ENCODE measurements at regions not wholly inside any gene's neighbourhood (a gene's known extent, or its start where the extent isn't known, plus 50 kb on each side); places are given as distances from the start of the nearest gene placed in this dataset.

GRCh38 chr6:9009931-9010330 lies 574.6 kb upstream of the SLC35B3 start:
- no peaks in the 10 kb centered on the region for H3K36me3 Mint-ChIP-seq
- no peak for DNase-seq
- H3K9me3 Mint-ChIP-seq, result no peaks in the 10 kb centered on the region
- CTCF ChIA-PET, result no interaction called here
- H3K27me3 Mint-ChIP-seq, result no peaks in the 10 kb centered on the region
- H3K27ac Mint-ChIP-seq, result no peak overlapping the region
- no peak overlapping the region for H3K4me3 Mint-ChIP-seq
- H3K4me1 Mint-ChIP-seq, result no peaks in the 10 kb centered on the region

- Mint-ChIP-seq H3K4me1 (no peaks in the 10 kb centered on the region), H3K9me3 (no peaks in the 10 kb centered on the region), H3K36me3 (no peaks in the 10 kb centered on the region), H3K27me3 (no peaks in the 10 kb centered on the region), H3K27ac (no peak overlapping the region), H3K4me3 (no peak overlapping the region)
- CTCF ChIA-PET, result no interaction called here
- no peak for DNase-seq
Observed at GRCh38 chr6:9007027-9007426, 571.7 kb upstream of the SLC35B3 start.

GRCh38 chr6:9002833-9003232 lies 567.5 kb upstream of the SLC35B3 start:
- CTCF ChIA-PET, result no interaction called here
- H3K36me3 Mint-ChIP-seq, result no peaks in the 10 kb centered on the region
- no peaks in the 10 kb centered on the region for H3K4me1 Mint-ChIP-seq
- no peaks in the 10 kb centered on the region for H3K27me3 Mint-ChIP-seq
- no peak overlapping the region for H3K27ac Mint-ChIP-seq
- H3K9me3 Mint-ChIP-seq, result no peaks in the 10 kb centered on the region
- no peak for DNase-seq
- no peak overlapping the region for H3K4me3 Mint-ChIP-seq

- H3K27ac Mint-ChIP-seq, result no peak overlapping the region
- H3K4me3 Mint-ChIP-seq, result no peak overlapping the region
- H3K36me3 Mint-ChIP-seq, result no peaks in the 10 kb centered on the region
- H3K27me3 Mint-ChIP-seq, result no peaks in the 10 kb centered on the region
- no peak for DNase-seq
- no peaks in the 10 kb centered on the region for H3K4me1 Mint-ChIP-seq
- CTCF ChIA-PET, result no interaction called here
- no peaks in the 10 kb centered on the region for H3K9me3 Mint-ChIP-seq
Observed at GRCh38 chr6:8995156-8995555, 559.8 kb upstream of the SLC35B3 start.

- no peaks in the 10 kb centered on the region for H3K4me1 Mint-ChIP-seq
- no peaks in the 10 kb centered on the region for H3K9me3 Mint-ChIP-seq
- no peak overlapping the region for H3K4me3 Mint-ChIP-seq
- H3K36me3 Mint-ChIP-seq, result no peaks in the 10 kb centered on the region
- H3K27ac Mint-ChIP-seq, result no peak overlapping the region
- CTCF ChIA-PET, result no interaction called here
- H3K27me3 Mint-ChIP-seq, result no peaks in the 10 kb centered on the region
- DNase-seq, result no peak
Observed at GRCh38 chr6:8993111-8993510, 557.8 kb upstream of the SLC35B3 start.

DNA sequence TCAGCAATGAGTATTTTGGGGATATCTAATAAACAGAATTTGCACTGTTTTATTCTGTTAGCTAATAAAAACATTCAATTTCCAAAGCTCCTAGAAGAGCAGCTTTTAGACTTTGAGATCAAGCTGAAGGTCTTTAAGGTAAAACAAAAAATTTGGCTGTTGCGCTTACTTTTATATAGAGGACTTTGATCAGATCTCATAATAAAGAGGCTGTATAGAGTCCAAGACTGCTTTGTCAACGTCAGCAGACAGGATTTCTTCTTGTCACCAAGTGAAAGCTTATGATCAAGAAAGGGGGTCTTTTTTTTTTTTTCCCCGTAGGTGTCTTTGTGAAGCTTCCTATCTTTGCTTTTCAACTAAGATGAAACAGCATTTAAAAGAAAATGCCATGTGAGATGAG lies 556.5 kb upstream of the SLC35B3 start:
- H3K4me3 Mint-ChIP-seq, result no peak overlapping the region
- no peaks in the 10 kb centered on the region for H3K9me3 Mint-ChIP-seq

DNA sequence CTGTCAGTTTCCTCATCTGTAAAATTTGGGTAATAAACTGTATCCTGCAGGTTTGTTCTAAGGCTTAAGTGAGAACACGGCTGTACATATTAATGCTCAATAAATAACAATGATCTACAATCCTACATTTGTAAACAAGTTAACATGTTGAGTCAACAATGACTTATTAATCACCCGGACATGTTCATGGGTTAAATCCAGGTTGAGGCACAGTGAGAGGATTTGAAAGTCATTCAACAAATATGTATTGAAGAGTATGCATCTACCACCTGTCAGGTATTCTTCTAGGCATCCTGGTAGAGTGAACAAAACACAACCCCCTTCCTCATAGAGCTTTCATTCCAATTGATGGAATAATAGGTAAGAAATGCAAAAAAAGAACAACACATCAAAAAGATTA lies 554.7 kb upstream of the SLC35B3 start:
- H3K9me3 Mint-ChIP-seq, result no peaks in the 10 kb centered on the region
- H3K4me3 Mint-ChIP-seq, result no peak overlapping the region
- H3K27ac Mint-ChIP-seq, result no peak overlapping the region
- no peak for DNase-seq
- H3K36me3 Mint-ChIP-seq, result no peaks in the 10 kb centered on the region
- H3K27me3 Mint-ChIP-seq, result no peaks in the 10 kb centered on the region
- CTCF ChIA-PET, result no interaction called here
- H3K4me1 Mint-ChIP-seq, result no peaks in the 10 kb centered on the region

More for the DNA sequence above, 556.5 kb upstream of the SLC35B3 start:
- Mint-ChIP-seq H3K4me1 (no peaks in the 10 kb centered on the region), H3K27me3 (no peaks in the 10 kb centered on the region), H3K27ac (no peak overlapping the region), H3K36me3 (no peaks in the 10 kb centered on the region)
- CTCF ChIA-PET, result interaction anchor here (0.7 kb wide), 1 partner anchor 1437 kb away, joined by 3 read pairs; no protein-coding TSS in a partner anchor
- no peak for DNase-seq

- CTCF ChIA-PET, result interaction anchor here (0.8 to 2.1 kb wide), 5 partner anchors 10 to 1454 kb away, joined by 3 to 9 read pairs (median 3); no protein-coding TSS in a partner anchor
- Mint-ChIP-seq H3K4me3 (no peak overlapping the region), H3K9me3 (no peaks in the 10 kb centered on the region), H3K27me3 (peaks cover 4% of the 10 kb centered on the region), H3K27ac (no peak overlapping the region), H3K36me3 (no peaks in the 10 kb centered on the region), H3K4me1 (no peaks in the 10 kb centered on the region)
- DNase-seq, result peak; percentile 64
Observed at GRCh38 chr6:8983202-8983688, 547.9 kb upstream of the SLC35B3 start.

- Mint-ChIP-seq H3K27ac (no peak overlapping the region), H3K9me3 (no peaks in the 10 kb centered on the region), H3K36me3 (no peaks in the 10 kb centered on the region), H3K4me1 (no peaks in the 10 kb centered on the region), H3K4me3 (no peak overlapping the region), H3K27me3 (peaks cover 4% of the 10 kb centered on the region)
- DNase-seq, result no peak
- CTCF ChIA-PET, result interaction anchor here (0.6 to 2.1 kb wide), 5 partner anchors 17 to 1455 kb away, joined by 3 to 9 read pairs (median 3); no protein-coding TSS in a partner anchor
Observed at GRCh38 chr6:8982668-8983067, 547.3 kb upstream of the SLC35B3 start.

- Mint-ChIP-seq H3K4me3 (no peak overlapping the region), H3K4me1 (no peaks in the 10 kb centered on the region), H3K36me3 (no peaks in the 10 kb centered on the region), H3K9me3 (peaks cover 9% of the 10 kb centered on the region), H3K27ac (no peak overlapping the region), H3K27me3 (no peaks in the 10 kb centered on the region)
- CTCF ChIA-PET, result interaction anchor here (1.2 kb wide), 1 partner anchor 10 kb away, joined by 6 read pairs; no protein-coding TSS in a partner anchor
- DNase-seq, result no peak
Observed at GRCh38 chr6:8973395-8973794, 538.0 kb upstream of the SLC35B3 start.

GRCh38 chr6:8969747-8970146 lies 534.4 kb upstream of the SLC35B3 start:
- CTCF ChIA-PET, result no interaction called here
- no peak overlapping the region for H3K27ac Mint-ChIP-seq
- H3K9me3 Mint-ChIP-seq, result peaks cover 9% of the 10 kb centered on the region
- H3K4me3 Mint-ChIP-seq, result no peak overlapping the region
- DNase-seq, result no peak
- H3K4me1 Mint-ChIP-seq, result no peaks in the 10 kb centered on the region
- no peaks in the 10 kb centered on the region for H3K27me3 Mint-ChIP-seq
- no peaks in the 10 kb centered on the region for H3K36me3 Mint-ChIP-seq

DNA sequence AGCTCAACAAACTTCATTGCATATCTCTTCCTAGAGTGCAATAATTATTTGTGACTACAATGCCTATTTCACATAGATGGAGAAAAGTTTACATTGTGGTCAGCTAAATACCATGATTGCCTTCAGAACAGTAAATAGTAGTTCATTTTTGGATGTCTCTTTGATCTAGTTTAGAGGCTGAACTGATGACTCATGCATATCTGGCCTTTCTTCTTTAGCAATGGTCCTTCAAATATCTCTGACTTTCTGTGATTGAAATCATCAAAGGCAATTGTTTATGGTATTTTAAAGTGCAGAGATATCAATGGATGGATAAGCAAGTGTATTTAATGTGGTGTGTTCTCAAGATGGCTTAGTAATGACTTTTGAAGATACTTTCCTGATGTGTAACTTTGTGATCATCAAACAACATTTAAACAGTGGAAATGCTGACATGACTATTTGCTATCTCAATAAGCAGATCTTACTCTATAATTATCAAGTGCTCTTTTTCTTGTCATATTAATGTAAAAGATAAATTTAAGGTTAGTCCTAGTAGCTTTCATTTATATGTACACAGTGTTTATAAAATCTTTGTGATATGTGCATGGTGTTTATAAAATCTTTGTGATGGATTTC lies 523.7 kb upstream of the SLC35B3 start:
- no peak for DNase-seq
- H3K36me3 Mint-ChIP-seq, result no peaks in the 10 kb centered on the region

DNA sequence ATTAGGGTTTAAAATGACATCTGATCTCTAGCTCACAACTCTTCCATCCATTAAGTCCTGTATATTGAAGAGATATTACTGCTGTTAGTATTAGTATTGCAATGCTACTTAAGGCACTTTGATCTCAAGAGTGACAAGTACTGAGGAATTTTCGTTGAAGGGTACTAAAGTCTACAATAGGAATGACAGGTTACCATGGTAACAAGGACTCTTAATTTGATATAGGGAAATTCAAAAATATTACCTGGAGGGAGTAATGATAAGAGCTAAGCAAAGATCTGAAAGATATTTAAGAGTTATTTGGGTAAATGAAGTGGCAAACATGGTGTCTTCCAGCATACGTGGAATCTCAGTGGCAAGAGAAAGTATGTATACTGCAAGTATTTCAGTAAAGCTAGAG lies 518.0 kb upstream of the SLC35B3 start:
- CTCF ChIA-PET, result no interaction called here
- Mint-ChIP-seq H3K4me1 (no peaks in the 10 kb centered on the region), H3K36me3 (no peaks in the 10 kb centered on the region), H3K4me3 (no peak overlapping the region), H3K27me3 (no peaks in the 10 kb centered on the region), H3K9me3 (no peaks in the 10 kb centered on the region), H3K27ac (no peak overlapping the region)
- no peak for DNase-seq

More for the DNA sequence above, 523.7 kb upstream of the SLC35B3 start:
- CTCF ChIA-PET, result no interaction called here
- H3K27me3 Mint-ChIP-seq, result no peaks in the 10 kb centered on the region
- peaks cover 2% of the 10 kb centered on the region for H3K9me3 Mint-ChIP-seq
- no peaks in the 10 kb centered on the region for H3K4me1 Mint-ChIP-seq
- no peak overlapping the region for H3K4me3 Mint-ChIP-seq
- H3K27ac Mint-ChIP-seq, result no peak overlapping the region

- Mint-ChIP-seq H3K9me3 (no peaks in the 10 kb centered on the region), H3K4me1 (no peaks in the 10 kb centered on the region), H3K36me3 (no peaks in the 10 kb centered on the region), H3K27me3 (no peaks in the 10 kb centered on the region), H3K4me3 (no peak overlapping the region), H3K27ac (no peak overlapping the region)
- CTCF ChIA-PET, result no interaction called here
- no peak for DNase-seq
Observed at GRCh38 chr6:8948733-8949132, 513.4 kb upstream of the SLC35B3 start.

DNA sequence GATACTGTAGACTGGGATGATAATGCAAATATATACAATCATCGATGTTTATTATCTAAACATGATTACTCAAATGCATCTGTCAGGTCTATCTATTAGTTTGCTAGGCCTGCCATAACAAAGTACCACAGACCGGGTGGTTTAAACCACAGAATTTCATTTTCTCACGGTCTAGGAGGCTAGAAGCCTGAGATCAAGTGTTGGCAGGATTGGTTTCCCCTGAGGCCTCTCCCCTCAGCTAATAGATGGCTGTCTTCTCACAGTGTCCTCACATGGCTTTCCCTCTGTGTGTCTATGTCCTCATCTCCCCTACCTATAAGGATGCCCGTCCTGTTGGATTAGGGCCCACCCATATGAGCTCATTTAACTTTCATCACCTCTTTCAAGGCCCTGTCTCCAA lies 512.6 kb upstream of the SLC35B3 start:
- DNase-seq, result no peak

More for the DNA sequence above, 512.6 kb upstream of the SLC35B3 start:
- H3K36me3 Mint-ChIP-seq, result no peaks in the 10 kb centered on the region
- no peaks in the 10 kb centered on the region for H3K9me3 Mint-ChIP-seq
- H3K4me3 Mint-ChIP-seq, result no peak overlapping the region
- no peaks in the 10 kb centered on the region for H3K27me3 Mint-ChIP-seq
- CTCF ChIA-PET, result no interaction called here
- H3K27ac Mint-ChIP-seq, result no peak overlapping the region
- H3K4me1 Mint-ChIP-seq, result no peaks in the 10 kb centered on the region
